Epidermal melanocyte (primary cell): ENCODE measurements at regions not wholly inside any gene's neighbourhood (a gene's known extent, or its start where the extent isn't known, plus 50 kb on each side); places are given as distances from the start of the nearest gene placed in this dataset.
"Not testable (repeated sequence)": the region's sequence is repeated elsewhere in the genome, so short reads cannot be mapped to it uniquely, and the experiment has no call there.

Experiments used
- DNase-seq: peaks from one replicate; pipeline ENCODE4 v3.0.0; 2011; ENCODE audit warnings: low spot score; ENCODE audit not compliant: insufficient read length

GRCh38 chr9:87197349-87198130 is 250.2 kb upstream of the GAS1 start:
- no peak for DNase-seq

- no peak for DNase-seq
These were observed 251.4 kb upstream of the GAS1 start for GRCh38 chr9:87198716-87199115.

- DNase-seq, result no peak
These were observed 252.0 kb upstream of the GAS1 start for GRCh38 chr9:87199278-87199677.

GRCh38 chr9:87199782-87200181 is 252.5 kb upstream of the GAS1 start:
- no peak for DNase-seq

- no peak for DNase-seq
These were observed 254.0 kb upstream of the GAS1 start for GRCh38 chr9:87201351-87201751.

GRCh38 chr9:87206064-87206661 is 258.9 kb upstream of the GAS1 start:
- no peak for DNase-seq

GRCh38 chr9:87210658-87211057 is 263.4 kb upstream of the GAS1 start:
- DNase-seq, result not testable (repeated sequence)

- no peak for DNase-seq
These were observed 264.4 kb upstream of the GAS1 start for GRCh38 chr9:87211669-87212068.

GRCh38 chr9:87212605-87213021 is 265.3 kb upstream of the GAS1 start:
- DNase-seq, result no peak

GRCh38 chr9:87213948-87214347 is 266.6 kb upstream of the GAS1 start:
- no peak for DNase-seq

GRCh38 chr9:87214991-87215390 is 267.7 kb upstream of the GAS1 start:
- no peak for DNase-seq

- peak; percentile 34 for DNase-seq
These were observed 268.7 kb upstream of the GAS1 start for GRCh38 chr9:87216036-87216435.

- no peak for DNase-seq
These were observed 269.7 kb upstream of the GAS1 start for GRCh38 chr9:87216897-87217455.

GRCh38 chr9:87223392-87224246 is 274.0 kb upstream of the DAPK1 start:
- no peak for DNase-seq

GRCh38 chr9:87226896-87227295 is 270.8 kb upstream of the DAPK1 start:
- no peak for DNase-seq

- DNase-seq, result no peak
These were observed 270.2 kb upstream of the DAPK1 start for GRCh38 chr9:87227456-87227855.

- DNase-seq, result no peak
These were observed 268.6 kb upstream of the DAPK1 start for GRCh38 chr9:87229108-87229507.

GRCh38 chr9:87233431-87233830 is 264.2 kb upstream of the DAPK1 start:
- DNase-seq, result no peak

GRCh38 chr9:87233899-87234455 is 263.7 kb upstream of the DAPK1 start:
- no peak for DNase-seq

GRCh38 chr9:87234854-87235253 is 262.8 kb upstream of the DAPK1 start:
- DNase-seq, result no peak

GRCh38 chr9:87236546-87236945 is 261.1 kb upstream of the DAPK1 start:
- no peak for DNase-seq

- no peak for DNase-seq
These were observed 260.3 kb upstream of the DAPK1 start for GRCh38 chr9:87237336-87237735.
